Left cardiac atrium (tissue), 4 donors: ENCODE measurements at regions not wholly inside any gene's neighbourhood (a gene's known extent, or its start where the extent isn't known, plus 50 kb on each side); places are given as distances from the start of the nearest gene placed in this dataset.
"Not testable (repeated sequence)": the region's sequence is repeated elsewhere in the genome, so short reads cannot be mapped to it uniquely, and the experiment has no call there.

Experiments
- ATAC-seq, 2 donors: fragments of 200-7000 bp; cut with Tn5 transposase; one replicate each; pipeline ENCODE4 v1.9.1; 2020; ENCODE audit warnings: mild to moderate bottlenecking in 2 of 2, moderate library complexity in 2 of 2
- DNase-seq: peaks from one replicate; pipeline ENCODE4 v3.0.0-alpha.2; 2020
- intact Hi-C, 2 donors: fragments of 100-400 bp; cut with DNase I; formaldehyde crosslinking; loops; one replicate each; pipeline versions ENCODE4 v1.14.1 to v1.15.1; 2022 to 2023
- donor health status: DM: no; HTN: yes; CAD: no.
- donor health status: DM: no; HTN: yes; CAD: no; lungs with severe emphysema.
- donor health status: DM: yes; HTN: yes; CAD: no.
- donor health status: Dilated cardiomyopathy.

DNA sequence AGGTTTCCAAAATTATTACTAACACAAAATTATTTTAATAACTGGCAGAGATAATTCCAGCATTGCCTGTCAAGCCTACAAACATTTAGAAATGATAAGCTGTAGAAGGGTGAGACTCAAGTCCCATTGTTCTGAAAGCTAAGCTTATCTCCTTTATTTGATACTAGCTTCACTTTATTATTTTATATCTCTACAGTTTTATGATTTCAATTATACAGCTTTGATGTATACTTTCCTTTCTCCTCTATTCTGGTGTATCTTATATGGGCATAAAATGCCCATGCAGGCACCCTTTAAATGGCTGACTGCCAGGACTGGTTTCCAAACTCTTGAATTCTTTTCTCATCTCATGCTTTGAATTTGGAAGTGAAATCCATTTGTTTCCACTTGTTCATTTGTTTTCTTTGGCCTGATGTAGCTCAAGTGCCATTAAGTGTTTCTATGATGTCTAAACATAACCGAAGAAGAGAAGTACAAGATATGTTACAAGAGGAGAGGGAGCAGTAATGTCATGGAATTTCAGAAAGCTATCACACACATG, 372.1 kb upstream of the ARHGEF26 start:
- intact Hi-C loops: no loop called here
- no peak for ATAC-seq

DNA sequence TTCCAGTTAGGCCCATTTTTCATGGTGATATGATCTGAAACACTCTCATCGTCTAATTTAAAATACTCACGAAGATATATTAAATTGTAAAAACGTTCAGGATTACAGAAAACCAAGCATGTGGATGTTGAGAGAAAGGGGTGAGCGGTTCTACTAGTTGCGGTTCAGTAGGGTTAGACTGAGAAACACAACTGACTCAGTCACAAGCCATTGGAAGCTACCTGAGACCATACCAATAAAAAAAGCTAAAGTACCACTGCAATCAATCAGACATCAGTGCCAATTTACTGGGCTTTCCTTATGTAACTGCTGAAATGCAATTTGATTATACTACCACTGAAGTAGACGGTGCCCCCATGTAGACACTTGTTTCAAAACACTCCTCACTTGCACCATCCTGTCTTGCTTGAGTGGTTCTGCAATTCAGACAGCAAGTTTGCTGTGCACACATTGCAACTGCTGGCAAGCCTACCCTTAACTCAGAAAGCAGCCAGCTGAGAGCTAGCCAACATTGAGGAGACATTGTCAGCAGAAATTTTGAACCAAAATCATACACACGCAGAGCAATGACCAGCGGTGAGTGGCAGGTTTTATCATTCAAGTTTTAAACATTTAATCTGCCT, 368.7 kb upstream of the ARHGEF26 start:
- intact Hi-C loops: no loop called here
- ATAC-seq (peak; percentile 63), DNase-seq (no peak)

More for the DNA sequence above, 372.1 kb upstream of the ARHGEF26 start:
- DNase-seq: no peak

GRCh38 chr3:153753035-153753434, 368.2 kb upstream of the ARHGEF26 start:
- intact Hi-C loops: no loop called here

DNA sequence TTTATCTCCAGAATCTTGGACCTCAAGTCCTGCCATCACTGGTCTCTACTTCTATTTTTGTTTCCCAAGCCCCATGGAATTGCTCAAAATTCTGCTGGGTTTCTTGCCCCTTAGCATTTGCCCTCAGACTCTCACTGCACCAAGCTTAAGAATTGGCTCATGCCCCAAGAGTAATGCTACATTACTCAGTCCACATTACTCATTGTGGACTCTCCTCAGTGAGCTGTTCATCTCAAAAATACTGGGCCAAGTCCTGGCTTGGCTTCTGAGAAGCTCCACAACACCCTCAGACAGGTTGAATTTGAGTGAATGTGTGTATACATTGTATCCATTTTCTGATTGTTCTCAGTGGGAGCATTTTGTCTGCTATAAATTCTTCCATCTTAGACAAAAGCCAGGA, 364.4 kb upstream of the ARHGEF26 start:
- ATAC-seq (peak in 1 of 2 donors; percentile 81), DNase-seq (no peak)
- intact Hi-C loops: no loop called here

More at GRCh38 chr3:153753035-153753434, 368.2 kb upstream of the ARHGEF26 start:
- no peak for DNase-seq
- ATAC-seq: no peak

- intact Hi-C loops: no loop called here
- no peak for DNase-seq
- ATAC-seq: no peak
These were observed 363.4 kb upstream of the ARHGEF26 start for GRCh38 chr3:153757839-153758238.

DNA sequence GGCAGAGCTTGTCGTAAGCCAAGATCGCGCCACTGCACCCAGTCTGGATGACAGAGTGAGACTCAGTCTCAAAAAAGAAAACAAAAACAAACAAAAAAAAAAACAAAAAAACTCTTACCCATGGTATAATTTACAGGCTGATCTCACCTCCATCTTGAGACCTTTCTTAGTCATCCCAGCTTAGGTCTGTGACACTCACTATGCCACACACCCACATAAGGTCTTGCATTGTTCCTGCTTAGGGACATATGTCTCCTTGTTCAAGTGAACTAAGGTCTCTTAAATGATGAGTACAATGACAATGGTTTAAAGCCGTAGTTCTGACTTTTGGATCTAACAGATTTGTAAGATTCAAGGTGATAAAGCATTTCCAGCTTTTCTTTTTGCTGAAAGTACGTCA, 360.2 kb upstream of the ARHGEF26 start:
- DNase-seq: no peak
- no peak for ATAC-seq
- intact Hi-C loops: no loop called here

DNA sequence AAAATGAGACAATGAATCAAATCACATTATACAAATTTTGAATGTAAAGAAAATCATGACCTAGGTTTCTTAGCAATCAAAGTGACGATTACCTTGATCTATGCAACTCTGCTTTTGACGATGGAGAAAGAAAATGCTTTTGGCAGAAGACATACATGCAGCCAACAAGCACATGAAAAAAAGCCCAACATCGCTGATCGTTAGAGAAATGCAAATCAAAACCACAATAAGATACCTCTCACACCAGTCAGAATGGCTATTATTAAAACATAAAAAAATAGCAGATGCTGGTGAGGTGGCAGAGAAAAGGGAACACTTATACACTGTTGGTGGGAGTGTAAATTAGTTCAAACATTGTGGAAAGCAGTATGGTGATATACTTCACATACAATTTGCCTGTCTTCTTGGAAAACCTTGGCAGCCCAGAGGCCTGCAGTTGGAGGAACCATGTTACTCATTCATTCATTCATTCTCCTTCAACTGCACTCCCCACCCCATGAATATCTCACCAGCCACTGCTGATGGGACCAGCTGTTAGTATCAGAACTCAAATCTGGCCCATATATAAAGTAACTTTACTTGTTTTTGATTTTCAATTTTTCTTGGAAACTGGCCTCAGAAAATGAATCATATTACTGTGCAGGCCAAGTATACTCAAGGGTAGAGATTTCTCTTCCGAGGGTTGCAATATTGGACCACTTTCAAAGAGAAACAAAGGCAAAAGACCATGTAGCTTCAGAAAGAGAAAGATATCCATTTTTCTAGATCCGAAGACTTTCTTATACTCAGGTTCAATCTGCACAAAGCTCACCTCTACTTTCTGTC, 358.6 kb upstream of the ARHGEF26 start:
- DNase-seq: no peak
- intact Hi-C loops: no loop called here
- peak in 1 of 2 donors; percentile 34 for ATAC-seq

DNA sequence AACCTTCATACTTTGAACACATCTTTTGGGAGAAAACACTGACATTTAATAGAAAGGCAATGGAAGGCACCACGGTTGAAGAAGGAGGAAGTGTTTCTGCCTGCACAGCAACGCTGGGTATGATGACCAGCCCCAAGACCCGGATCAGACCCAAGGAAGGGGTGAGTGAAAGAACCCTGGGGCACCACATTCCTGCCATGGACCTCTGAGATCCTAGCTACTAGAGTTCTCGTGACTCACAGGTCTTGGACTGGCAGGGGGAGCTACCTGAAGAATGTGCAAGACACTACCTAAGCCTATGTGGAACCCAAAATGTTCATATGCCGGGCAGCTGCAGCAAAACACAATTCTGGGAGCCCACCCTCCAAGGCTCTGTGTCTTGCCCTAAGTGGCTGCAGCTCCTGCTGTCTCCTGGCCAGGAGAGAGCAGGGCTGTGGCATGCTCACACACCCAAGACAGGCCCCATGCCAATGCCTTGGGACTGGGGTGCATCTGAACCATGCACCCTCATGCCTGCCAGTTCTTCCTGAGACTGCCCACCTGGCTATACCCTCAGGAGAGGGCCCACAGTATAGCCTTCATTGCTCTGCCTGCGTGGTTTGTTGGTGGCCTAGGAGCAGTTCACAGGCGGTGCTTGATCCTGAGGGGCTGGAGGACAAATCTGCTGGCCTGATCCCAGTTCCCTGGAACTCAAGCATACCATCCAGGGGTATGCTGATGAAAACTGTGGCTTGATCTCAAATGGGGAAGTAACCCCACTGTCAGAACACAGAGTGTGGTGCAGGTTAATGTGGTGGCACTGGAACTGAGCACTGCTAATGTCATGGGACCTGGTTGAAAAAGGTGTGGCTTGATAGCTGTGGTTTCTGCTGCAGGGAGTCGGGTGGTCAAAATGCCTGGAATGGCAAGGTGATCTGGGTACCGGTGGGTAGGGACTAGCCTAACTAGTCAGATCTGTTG, 353.3 kb upstream of the ARHGEF26 start:
- no peak for ATAC-seq
- intact Hi-C loops: loop anchor here in 1 of 2 donors (5.0 kb wide), 2 partner anchors 726 to 741 kb away; no protein-coding TSS in a partner anchor
- no peak for DNase-seq

GRCh38 chr3:153768561-153769469, 352.4 kb upstream of the ARHGEF26 start:
- ATAC-seq: peak; percentile 83 to 88
- DNase-seq: no peak
- intact Hi-C loops: loop anchor here in 1 of 2 donors (5.0 kb wide), 2 partner anchors 727 to 742 kb away; no protein-coding TSS in a partner anchor

GRCh38 chr3:153783106-153783505, 338.1 kb upstream of the ARHGEF26 start:
- peak in 1 of 2 donors; percentile 60 for ATAC-seq
- DNase-seq: no peak
- intact Hi-C loops: no loop called here

DNA sequence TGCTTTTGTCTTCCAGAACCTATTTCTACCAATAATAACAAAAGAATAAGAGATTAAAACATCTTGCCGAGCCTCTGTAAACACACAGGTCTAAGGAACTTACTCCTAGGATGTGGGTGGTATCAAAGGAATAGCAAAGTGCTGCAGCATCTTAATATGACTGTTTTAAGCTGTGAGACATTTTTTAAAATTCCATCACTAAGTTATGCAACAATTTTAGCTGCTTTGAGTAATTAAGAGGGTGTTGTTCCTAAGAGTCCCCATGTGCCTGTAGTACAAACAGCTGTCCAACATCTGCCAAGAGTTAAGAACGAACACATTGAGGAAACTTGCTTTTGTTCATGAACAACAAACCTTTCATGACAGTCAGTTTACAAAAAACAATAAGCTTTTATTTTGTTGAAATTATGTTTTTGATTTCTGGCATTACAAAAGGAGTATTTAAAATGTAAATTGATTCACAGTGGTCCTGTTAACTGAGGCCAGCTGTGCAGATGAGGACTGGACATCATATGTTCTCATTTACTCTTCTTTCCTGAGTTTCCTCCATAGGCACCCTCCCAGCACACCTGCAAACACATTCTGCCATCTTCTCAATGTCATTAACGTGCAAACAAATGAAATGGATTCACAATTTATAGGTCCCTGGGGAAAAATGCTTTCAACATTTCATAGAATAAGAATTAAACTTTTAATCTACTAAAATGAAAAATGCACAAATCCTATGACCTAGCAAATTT, 337.3 kb upstream of the ARHGEF26 start:
- ATAC-seq (peak in 1 of 2 donors; percentile 51), DNase-seq (no peak)
- intact Hi-C loops: no loop called here

- intact Hi-C loops: no loop called here
- DNase-seq (no peak), ATAC-seq (no peak)
These were observed 335.3 kb upstream of the ARHGEF26 start for GRCh38 chr3:153785901-153786300.

DNA sequence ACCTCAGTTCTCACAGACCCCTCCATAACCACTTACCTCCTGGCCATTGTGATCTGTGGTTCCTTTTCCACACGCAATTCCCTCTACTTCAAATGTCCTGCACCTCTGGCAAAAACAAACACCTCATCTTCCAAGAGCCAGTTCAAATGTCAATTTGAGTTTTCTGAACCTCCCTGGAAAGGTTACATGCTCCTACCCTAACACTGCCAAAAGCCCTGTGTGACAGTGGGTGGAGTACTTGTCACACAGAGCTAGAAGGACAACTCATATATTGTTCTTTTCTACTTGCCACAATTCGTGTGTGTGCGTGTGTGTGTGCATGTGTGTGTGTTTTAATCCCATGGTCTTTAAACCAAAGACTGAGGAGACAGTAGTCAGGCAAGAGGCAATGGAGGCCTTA, 331.8 kb upstream of the ARHGEF26 start:
- no peak for ATAC-seq
- no peak for DNase-seq
- intact Hi-C loops: no loop called here

GRCh38 chr3:153797056-153797455, 324.1 kb upstream of the ARHGEF26 start:
- ATAC-seq, intact Hi-C loops, DNase-seq: not testable (repeated sequence)

DNA sequence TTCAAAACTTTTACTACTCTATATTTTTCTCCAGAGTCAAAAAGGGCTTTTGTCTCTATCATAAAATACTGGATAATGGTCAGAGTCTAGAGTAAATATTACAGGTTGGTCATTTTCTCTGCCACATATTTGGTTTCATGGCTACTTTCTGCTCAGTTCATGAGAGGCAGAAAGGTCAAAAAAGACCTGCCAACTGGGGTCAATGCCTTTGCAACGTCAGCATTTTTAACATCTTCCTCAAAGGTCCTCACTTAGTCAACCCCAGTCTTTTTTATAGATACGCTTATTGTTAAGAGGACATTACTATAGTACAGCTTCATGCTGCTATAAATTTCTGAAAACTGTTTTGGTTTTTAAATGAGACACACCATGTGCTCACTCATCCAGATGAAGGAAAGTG, 312.1 kb upstream of the ARHGEF26 start:
- DNase-seq: no peak
- no peak for ATAC-seq
- intact Hi-C loops: no loop called here

DNA sequence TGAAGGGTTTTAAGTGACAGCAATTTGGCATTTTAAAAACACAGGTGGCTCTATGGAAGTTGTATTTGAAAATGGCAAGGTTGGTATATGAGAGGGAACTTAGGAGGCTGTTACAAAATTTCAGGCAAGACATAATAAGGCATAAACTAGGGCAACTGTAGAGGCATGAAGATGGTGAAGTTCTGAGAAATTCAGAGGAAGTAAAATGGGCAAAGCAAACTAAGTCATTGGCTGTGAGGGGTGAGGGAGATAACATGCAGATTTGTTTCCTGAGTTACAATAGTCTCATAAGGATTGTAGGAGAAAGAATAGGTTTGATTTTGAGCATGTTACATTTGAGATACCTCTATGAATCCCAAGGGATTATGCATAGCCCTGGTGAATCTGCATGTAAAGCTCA, 302.9 kb upstream of the ARHGEF26 start:
- intact Hi-C loops: no loop called here
- ATAC-seq (no peak), DNase-seq (no peak)

- intact Hi-C loops: no loop called here
- ATAC-seq (no peak), DNase-seq (no peak)
These were observed 301.2 kb upstream of the ARHGEF26 start for GRCh38 chr3:153820035-153820434.
